Caco-2 (cell line): ENCODE measurements at regions not wholly inside any gene's neighbourhood (a gene's known extent, or its start where the extent isn't known, plus 50 kb on each side); places are given as distances from the start of the nearest gene placed in this dataset.

ENCODE experiments used
- BruUV-seq: library from RNA; stranded (reverse); fragments of 400-500 nt; replicated peaks from 2 replicates; lab custom pipeline; 2021; lab: Mats Ljungman, UMichigan
- CTCF ChIA-PET: fragments of 300-600 bp; sonication (Branson Sonifier 250); formaldehyde crosslinking; loops from one replicate; lab custom pipeline; 2022; ENCODE audit warnings: antibody characterized with exemption; lab: Charles Lee
- POLR2A ChIA-PET: fragments of 300-600 bp; sonication (Branson Sonifier 250); formaldehyde crosslinking; loops from one replicate; lab custom pipeline; 2022; ENCODE audit warnings: antibody characterized with exemption; lab: Charles Lee
- DNase-seq, 2 experiments: peaks; one replicate each; pipeline versions ENCODE4 v3.0.0 to v3.0.0-alpha.2; 2020 to 2022
- H3K27me3 ChIP-seq: replicated peaks from 2 replicates; pipeline ENCODE4 v1.6.0; 2011; ENCODE audit warnings: low read length; ENCODE audit not compliant: control insufficient read depth, insufficient read depth
- H3K36me3 ChIP-seq: 2 replicates; pipeline ENCODE4 v1.5.1; 2011; ENCODE audit warnings: low read length; ENCODE audit not compliant: control insufficient read depth, insufficient read depth
- H3K4me1 ChIP-seq: fragments of 250-450 bp; sonication (Bioruptor Pico); 2 replicates; pipeline ENCODE4 v1.5.1; 2020; ENCODE audit warnings: mild to moderate bottlenecking
- H3K4me3 ChIP-seq: 2 replicates; pipeline ENCODE4 v1.5.1; 2011; ENCODE audit warnings: low read depth, mild to moderate bottlenecking, control low read depth, low read length
- H3K9me3 ChIP-seq: fragments of 250-450 bp; sonication (Bioruptor Pico); 2 replicates; pipeline ENCODE4 v1.5.1; 2020; ENCODE audit warnings: mild to moderate bottlenecking, moderate library complexity
- H3K27ac Mint-ChIP-seq: one replicate; pipeline ENCODE4 v1.8.0; 2022; ENCODE audit warnings: mixed read lengths; ENCODE audit not compliant: unreplicated experiment
- H3K27me3 Mint-ChIP-seq: one replicate; pipeline ENCODE4 v1.8.0; 2022; ENCODE audit warnings: mixed read lengths; ENCODE audit not compliant: insufficient read depth, unreplicated experiment
- H3K36me3 Mint-ChIP-seq: one replicate; pipeline ENCODE4 v1.8.0; 2022; ENCODE audit warnings: mild to moderate bottlenecking, mixed read lengths; ENCODE audit not compliant: insufficient read depth, unreplicated experiment
- H3K4me1 Mint-ChIP-seq: one replicate; pipeline ENCODE4 v1.8.0; 2022; ENCODE audit warnings: low read depth, mixed read lengths; ENCODE audit not compliant: unreplicated experiment
- H3K4me3 Mint-ChIP-seq: one replicate; pipeline ENCODE4 v1.8.0; 2022; ENCODE audit warnings: mild to moderate bottlenecking, moderate library complexity, mixed read lengths; ENCODE audit not compliant: unreplicated experiment
- H3K9me3 Mint-ChIP-seq: one replicate; pipeline ENCODE4 v1.8.0; 2022; ENCODE audit warnings: mixed read lengths; ENCODE audit not compliant: unreplicated experiment
- CTCF ChIP-seq, 2 experiments: fragments of 200-600 bp in 1 of 2; IDR thresholded peaks; 1 replicate in 1 of 2; 2 replicates in 1 of 2; pipeline versions ENCODE4 v1.5.1 to v1.8.0; 2011 to 2022; ENCODE audit warnings: antibody characterized with exemption in 1 of 2, control low read depth in 1 of 2, inconsistent platforms in 1 of 2, low read depth in 1 of 2, low read length in 1 of 2, mild to moderate bottlenecking in 1 of 2, moderate library complexity in 1 of 2; ENCODE audit not compliant: insufficient read depth in 1 of 2, severe bottlenecking in 1 of 2, unreplicated experiment in 1 of 2
- intact Hi-C: fragments of 100-400 bp; cut with micrococcal nuclease; formaldehyde crosslinking; loops from one replicate; pipeline ENCODE4 v1.10.0; 2022; ENCODE audit not compliant: unreplicated experiment

- Mint-ChIP-seq H3K27me3 (peaks cover 3% of the 10 kb centered on the region), H3K9me3 (no peaks in the 10 kb centered on the region), H3K36me3 (no peaks in the 10 kb centered on the region), H3K4me1 (no peaks in the 10 kb centered on the region), H3K4me3 (no peak overlapping the region), H3K27ac (no peak overlapping the region)
- no peaks in the 10 kb centered on the region for H3K4me1 ChIP-seq
- no peaks in the 10 kb centered on the region for H3K9me3 ChIP-seq
- no peaks in the 10 kb centered on the region for H3K36me3 ChIP-seq
- BruUV-seq: no TSS peak
- no peak for DNase-seq
- POLR2A ChIA-PET: no interaction called here
- TF ChIP-seq CTCF (IDR thresholded peaks at IDR 0.05; ENCODE audit: insufficient read depth in 1 of 2, low read depth in 1 of 2, low read length in 1 of 2, severe bottlenecking in 1 of 2, unreplicated experiment in 1 of 2): no peak
- CTCF ChIA-PET: no interaction called here
- H3K27me3 ChIP-seq: no peaks in the 10 kb centered on the region
- intact Hi-C loops: no loop called here
- H3K4me3 ChIP-seq: no peak overlapping the region
Observed at GRCh38 chr5:87097664-87098063, 170.0 kb upstream of the RASA1 start.

- Histone ChIP-seq H3K4me1 (no peaks in the 10 kb centered on the region), H3K36me3 (no peaks in the 10 kb centered on the region), H3K4me3 (no peak overlapping the region), H3K27me3 (no peaks in the 10 kb centered on the region), H3K9me3 (no peaks in the 10 kb centered on the region)
- ChIA-PET CTCF (no interaction called here), POLR2A (no interaction called here)
- Mint-ChIP-seq H3K4me3 (no peak overlapping the region), H3K36me3 (no peaks in the 10 kb centered on the region), H3K27me3 (peaks cover 3% of the 10 kb centered on the region), H3K4me1 (no peaks in the 10 kb centered on the region), H3K9me3 (no peaks in the 10 kb centered on the region), H3K27ac (no peak overlapping the region)
- TF ChIP-seq CTCF (IDR thresholded peaks at IDR 0.05; ENCODE audit: insufficient read depth in 1 of 2, low read depth in 1 of 2, low read length in 1 of 2, severe bottlenecking in 1 of 2, unreplicated experiment in 1 of 2): no peak
- DNase-seq: no peak
- BruUV-seq: no TSS peak
- intact Hi-C loops: no loop called here
Observed at GRCh38 chr5:87099291-87099839, 168.3 kb upstream of the RASA1 start.

- H3K4me1 Mint-ChIP-seq: no peaks in the 10 kb centered on the region
- H3K27ac Mint-ChIP-seq: no peak overlapping the region
- no peak for DNase-seq
- no peaks in the 10 kb centered on the region for H3K9me3 Mint-ChIP-seq
- peaks cover under 1% of the 10 kb centered on the region for H3K27me3 Mint-ChIP-seq
- intact Hi-C loops: no loop called here
- TF ChIP-seq CTCF (IDR thresholded peaks at IDR 0.05; ENCODE audit: insufficient read depth in 1 of 2, low read depth in 1 of 2, low read length in 1 of 2, severe bottlenecking in 1 of 2, unreplicated experiment in 1 of 2): no peak
- Histone ChIP-seq H3K4me3 (no peak overlapping the region), H3K27me3 (no peaks in the 10 kb centered on the region), H3K36me3 (no peaks in the 10 kb centered on the region), H3K4me1 (no peaks in the 10 kb centered on the region), H3K9me3 (no peaks in the 10 kb centered on the region)
- CTCF ChIA-PET: interaction anchor here (0.6 kb wide), 1 partner anchor 204 kb away, joined by 5 read pairs; no protein-coding TSS in a partner anchor
- POLR2A ChIA-PET: no interaction called here
- no peak overlapping the region for H3K4me3 Mint-ChIP-seq
- BruUV-seq: no TSS peak
- H3K36me3 Mint-ChIP-seq: no peaks in the 10 kb centered on the region
Observed at GRCh38 chr5:87099968-87100367, 167.7 kb upstream of the RASA1 start.
